Stimulated activated CD4-positive, alpha-beta T cell treated with anti-CD3 and anti-CD28 coated beads, Interleukin-4, amount 100 ng/mL, for 1 hour (primary cell): ENCODE measurements at regions not wholly inside any gene's neighbourhood (a gene's known extent, or its start where the extent isn't known, plus 50 kb on each side); places are given as distances from the start of the nearest gene placed in this dataset.

Experiments
- DNase-seq: peaks from one replicate; pipeline ENCODE4 v3.0.0-alpha.2; 2020

DNA sequence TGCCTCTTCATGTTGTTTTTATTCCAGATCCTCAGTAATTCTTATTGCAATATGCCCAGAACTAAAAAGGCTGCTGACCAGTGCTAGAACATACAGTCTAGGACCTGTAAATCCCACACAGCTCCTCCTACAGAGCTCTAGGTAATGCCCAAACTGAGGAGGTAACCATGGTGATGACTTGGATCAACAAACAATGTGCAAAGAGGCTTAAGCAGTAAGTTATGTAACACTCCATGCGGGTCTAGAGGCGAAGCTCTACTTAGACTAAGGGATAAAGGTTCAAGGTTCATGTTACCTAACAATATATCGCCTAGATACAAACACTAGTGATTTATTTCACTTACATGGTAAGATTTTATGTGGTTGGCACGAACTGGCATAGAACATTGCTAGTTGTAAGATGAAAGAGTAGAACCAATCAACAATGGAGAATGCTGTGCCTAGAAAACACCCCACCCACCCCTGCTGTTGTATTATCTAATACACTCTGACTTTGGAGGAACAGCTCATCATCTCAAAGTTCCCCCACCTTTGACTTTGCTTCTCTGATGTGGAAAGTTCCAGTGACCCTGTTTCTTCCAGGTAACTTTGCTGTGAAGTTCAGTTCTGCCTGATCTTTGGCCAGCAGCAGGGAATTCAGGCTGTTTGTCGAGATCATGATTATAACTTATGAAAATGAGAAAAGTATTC, 242.4 kb downstream of the ALDH8A1 start:
- no peak for DNase-seq

DNA sequence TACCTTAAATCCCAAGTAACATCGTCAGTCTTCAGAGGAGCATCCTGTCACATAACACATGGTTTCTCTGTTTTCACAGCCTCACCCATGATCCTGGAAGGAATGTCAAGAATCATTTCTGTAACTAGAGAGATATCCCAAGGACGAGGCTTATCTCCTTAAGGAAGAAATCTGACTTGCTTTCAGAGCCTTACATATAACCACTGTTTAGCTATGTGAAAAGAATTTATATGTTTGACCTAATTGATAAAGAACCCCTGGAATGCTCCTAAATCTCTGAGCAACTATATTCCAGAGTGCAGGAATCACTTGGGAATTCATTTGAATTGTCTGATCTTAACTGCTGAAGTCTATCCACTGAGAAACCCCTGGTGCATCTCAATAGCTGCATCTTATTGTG, 243.1 kb downstream of the ALDH8A1 start:
- no peak for DNase-seq

- DNase-seq: no peak
Measured at GRCh38 chr6:134706153-134706552, 243.7 kb downstream of the ALDH8A1 start.

GRCh38 chr6:134703206-134703605, 246.7 kb downstream of the ALDH8A1 start:
- no peak for DNase-seq

DNA sequence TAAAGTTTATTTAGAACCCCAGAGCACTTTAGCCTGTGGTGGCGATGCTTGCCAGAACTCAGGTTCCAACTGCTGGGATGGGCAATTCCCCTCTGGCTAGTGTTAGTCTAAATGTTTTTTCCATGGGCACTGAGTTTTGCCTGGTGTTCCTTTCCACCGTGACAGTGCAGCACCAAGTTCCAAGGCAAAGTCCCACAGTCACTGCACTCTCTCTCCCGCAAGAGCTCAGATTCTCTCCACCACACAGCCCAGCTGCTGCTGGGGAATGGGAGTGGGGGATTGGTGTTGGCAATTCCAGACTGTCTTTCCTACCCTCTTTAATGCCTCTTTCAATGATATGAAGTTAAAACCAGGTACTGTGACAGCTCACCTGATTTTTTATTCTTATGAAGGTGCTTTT, 247.6 kb downstream of the ALDH8A1 start:
- no peak for DNase-seq

DNA sequence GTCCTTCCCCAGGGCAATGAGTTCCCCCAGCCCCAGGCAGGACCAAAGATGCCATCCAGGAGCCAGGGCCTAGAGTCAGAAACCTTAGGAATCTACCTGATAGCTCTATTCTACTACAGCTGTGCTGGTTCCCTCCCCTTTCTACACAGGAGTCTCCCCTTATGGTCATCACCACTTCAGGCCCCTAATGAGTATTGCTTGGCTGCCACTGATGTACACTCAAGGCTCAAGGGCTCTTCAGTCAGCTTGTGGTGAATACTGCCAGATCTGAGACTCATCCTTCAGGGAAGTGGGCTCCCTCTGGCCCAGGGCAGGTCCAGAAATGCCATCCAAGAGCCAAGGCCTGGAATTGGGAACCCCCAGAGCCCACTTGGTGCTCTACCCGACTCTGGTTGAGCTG, 248.6 kb downstream of the ALDH8A1 start:
- DNase-seq: no peak

GRCh38 chr6:134698228-134698627, 251.7 kb downstream of the ALDH8A1 start:
- DNase-seq: no peak

DNA sequence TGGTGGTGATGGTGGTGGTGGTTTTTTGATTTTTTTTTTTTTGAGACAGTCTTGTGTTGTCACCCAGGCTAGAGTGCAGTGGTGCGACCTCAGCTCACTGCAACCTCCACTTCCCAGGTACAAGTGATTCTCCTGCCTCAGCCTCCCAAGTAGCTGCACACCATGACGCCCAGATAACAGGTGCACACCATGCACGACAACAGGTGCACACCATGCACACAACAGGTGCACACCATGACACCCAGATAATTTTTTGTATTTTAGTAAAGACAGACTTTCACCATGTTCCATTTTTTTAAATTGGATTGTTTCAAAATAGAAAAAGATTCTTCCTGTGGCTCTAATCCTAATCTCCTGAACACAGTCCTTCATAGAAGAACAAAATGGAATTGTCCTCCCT, 257.9 kb downstream of the ALDH8A1 start:
- no peak for DNase-seq

DNA sequence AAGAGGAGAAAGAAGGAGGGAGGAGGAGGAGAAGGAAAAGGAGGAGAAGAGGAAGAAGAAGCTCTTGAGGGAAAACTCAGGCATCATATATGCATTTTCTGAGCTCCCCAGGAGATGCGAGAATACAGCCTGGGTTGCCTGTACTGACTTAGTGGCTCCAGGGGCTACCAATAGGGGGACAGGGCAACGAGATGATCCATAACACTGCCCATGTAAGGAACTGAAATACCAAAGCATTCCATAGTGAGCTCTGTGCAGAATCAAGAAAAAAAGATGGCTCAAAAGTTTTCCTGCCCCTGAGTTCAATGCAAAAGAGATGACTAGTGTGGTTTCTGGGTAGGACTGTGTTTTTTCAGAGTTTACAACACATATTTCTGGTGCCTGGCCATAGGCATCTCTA, 258.7 kb downstream of the ALDH8A1 start:
- DNase-seq: no peak

GRCh38 chr6:134690048-134690447, 259.9 kb downstream of the ALDH8A1 start:
- no peak for DNase-seq

GRCh38 chr6:134689641-134690040, 260.3 kb downstream of the ALDH8A1 start:
- no peak for DNase-seq

DNA sequence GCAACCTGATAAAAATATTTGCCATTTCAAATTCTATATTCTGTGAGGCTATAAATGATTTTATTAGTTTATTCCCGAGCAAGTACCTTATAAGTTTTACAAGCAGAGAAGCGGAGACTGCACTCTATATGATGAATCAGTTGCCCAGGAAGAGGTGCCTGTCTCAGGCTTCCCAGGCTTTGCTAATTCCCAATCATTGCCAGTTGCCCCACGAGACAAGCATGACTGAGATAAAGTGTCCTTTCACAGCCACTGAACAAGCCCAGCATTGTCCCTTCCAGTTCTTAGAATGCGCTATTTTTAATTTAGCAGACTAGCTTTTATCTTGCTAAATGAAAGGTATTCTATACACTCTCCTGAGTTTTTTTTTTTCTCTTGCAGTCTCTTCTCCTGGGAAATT, 260.7 kb downstream of the ALDH8A1 start:
- DNase-seq: no peak

GRCh38 chr6:134686071-134686470, 263.8 kb downstream of the ALDH8A1 start:
- DNase-seq: no peak

GRCh38 chr6:134684423-134684795, 265.5 kb downstream of the ALDH8A1 start:
- no peak for DNase-seq

- DNase-seq: no peak
Measured at GRCh38 chr6:134683783-134684422, 266.0 kb downstream of the ALDH8A1 start.

DNA sequence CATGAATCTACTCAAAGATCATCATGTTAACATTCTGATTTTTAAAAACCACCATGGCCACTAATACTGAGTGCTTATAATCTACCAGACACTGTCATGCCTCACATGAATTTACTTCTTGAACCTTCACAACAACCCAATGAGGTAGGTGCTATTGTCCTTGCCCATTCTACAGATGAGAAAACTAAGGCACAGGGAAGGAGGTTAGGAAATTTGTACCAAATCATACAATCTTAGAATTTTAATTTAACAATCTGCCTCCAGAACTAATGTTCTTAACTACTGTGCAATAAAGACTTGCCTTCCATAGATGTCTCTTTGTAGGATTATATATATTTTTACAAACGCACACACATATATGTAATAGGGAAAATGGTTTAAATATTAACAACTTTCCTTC, 269.5 kb downstream of the ALDH8A1 start:
- no peak for DNase-seq

GRCh38 chr6:134680021-134680420, 269.9 kb downstream of the ALDH8A1 start:
- no peak for DNase-seq

- DNase-seq: no peak
Measured at GRCh38 chr6:134678436-134678889, 271.4 kb downstream of the ALDH8A1 start.

GRCh38 chr6:134676307-134677281, 273.3 kb downstream of the ALDH8A1 start:
- DNase-seq: no peak

GRCh38 chr6:134675110-134676054, 274.5 kb downstream of the ALDH8A1 start:
- no peak for DNase-seq

DNA sequence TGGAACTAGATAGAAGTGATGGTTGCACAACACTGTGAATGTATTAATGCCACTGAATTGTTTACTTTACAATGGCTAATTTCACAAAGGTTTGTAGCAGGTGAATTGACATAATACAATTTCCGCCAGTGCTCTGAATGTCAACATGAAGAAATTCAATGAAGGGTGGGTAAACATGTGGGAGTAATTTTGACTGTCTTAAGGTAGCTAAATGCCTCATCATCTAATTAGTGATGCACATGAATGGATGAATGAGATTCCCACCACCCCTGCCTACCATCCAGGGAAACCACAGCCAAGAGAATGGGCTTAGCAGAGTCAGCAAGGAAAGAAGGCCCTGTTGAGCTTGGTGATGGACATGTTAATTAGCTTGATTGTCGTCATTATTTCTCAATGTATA, 275.3 kb downstream of the ALDH8A1 start:
- DNase-seq: no peak

DNA sequence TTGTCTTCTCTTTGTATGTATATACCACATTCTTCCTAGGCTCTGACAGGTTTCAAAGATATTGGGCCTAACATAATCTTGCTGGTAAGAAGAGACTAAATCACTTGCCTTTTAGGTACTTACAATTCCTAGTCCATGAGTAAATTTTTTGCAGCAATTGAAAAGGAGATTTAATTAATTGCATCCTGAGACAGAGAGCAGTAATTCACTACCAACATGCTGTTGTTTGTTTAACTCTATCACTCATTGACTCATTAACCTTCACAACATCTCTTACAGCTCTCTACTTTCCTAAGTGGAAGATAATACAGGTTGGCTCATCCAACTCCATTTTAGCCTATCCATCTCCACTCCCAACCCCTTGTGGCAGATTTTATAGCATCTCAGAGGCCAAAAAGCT, 280.4 kb downstream of the ALDH8A1 start:
- no peak for DNase-seq
